ENCODE measurements at regions not wholly inside any gene's neighbourhood (a gene's known extent, or its start where the extent isn't known, plus 50 kb on each side); places are given as distances from the start of the nearest gene placed in this dataset.

GRCh38 chr2:182646763-182647498 is 69.1 kb upstream of the DNAJC10 start:
- TF ChIP-seq CEBPB (IDR thresholded peaks at IDR 0.05) (no peak), EP300 (IDR thresholded peaks at IDR 0.05; ENCODE audit: borderline replicate concordance) (no peak), YY1 (IDR thresholded peaks at IDR 0.05; ENCODE audit: low read depth) (no peak), TAF1 (IDR thresholded peaks at IDR 0.05; ENCODE audit: low read depth) (no peak), REST (IDR thresholded peaks at IDR 0.05; ENCODE audit: low read depth) (no peak), RAD21 (IDR thresholded peaks at IDR 0.05; ENCODE audit: low read depth) (no peak), USF1 (IDR thresholded peaks at IDR 0.05) (no peak), FOXM1 (IDR thresholded peaks at IDR 0.05; ENCODE audit: borderline replicate concordance, low read depth) (no peak), ZBTB7A (IDR thresholded peaks at IDR 0.05; ENCODE audit: low read depth) (no peak)

Measured in Ishikawa (cell line).